HG03460 (cell line): ENCODE measurements at regions not wholly inside any gene's neighbourhood (a gene's known extent, or its start where the extent isn't known, plus 50 kb on each side); places are given as distances from the start of the nearest gene placed in this dataset.

ENCODE experiments used
- ATAC-seq: cut with Tn5 transposase; IDR thresholded peaks from one replicate; pipeline ENCODE4 v1.9.1; 2021; ENCODE audit not compliant: unreplicated experiment

DNA sequence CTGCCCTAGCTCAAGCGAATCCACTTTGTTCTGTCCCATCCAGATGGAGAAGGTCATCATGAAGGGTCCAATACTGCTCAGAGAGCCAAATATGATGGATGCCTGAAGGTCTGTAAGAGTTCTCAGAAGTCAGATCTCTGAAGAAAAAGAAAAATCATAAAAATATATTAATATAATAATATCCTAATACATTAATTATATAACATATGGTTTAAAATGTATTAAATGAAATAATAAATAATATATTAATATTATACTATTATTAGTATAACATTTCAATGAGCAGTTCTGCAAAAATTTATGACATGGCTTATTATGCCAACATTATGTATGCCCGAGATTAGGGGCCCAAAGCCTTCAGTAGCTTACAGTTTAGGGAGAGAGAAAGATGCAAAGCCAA lies 78.2 kb upstream of the GPR12 start:
- ATAC-seq: no peak

DNA sequence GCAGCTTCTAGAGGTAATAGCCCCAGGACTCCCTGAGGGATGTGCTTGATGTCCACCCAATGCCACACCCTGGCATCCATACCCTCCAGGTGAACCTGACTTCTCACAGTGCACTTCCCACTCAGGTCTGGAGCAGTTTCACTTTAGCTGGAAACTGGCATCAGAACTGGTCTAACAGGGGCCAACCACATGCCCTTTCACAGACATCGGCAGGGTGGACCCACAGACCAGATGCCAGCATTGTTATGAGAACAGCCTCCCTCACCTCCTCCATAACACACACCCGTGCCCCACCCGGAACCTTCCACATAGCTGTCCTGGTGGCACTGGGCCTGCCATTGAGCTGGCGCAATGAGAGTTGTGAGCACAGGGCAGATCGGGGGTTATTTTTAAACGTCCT lies 77.4 kb upstream of the GPR12 start:
- no peak for ATAC-seq

DNA sequence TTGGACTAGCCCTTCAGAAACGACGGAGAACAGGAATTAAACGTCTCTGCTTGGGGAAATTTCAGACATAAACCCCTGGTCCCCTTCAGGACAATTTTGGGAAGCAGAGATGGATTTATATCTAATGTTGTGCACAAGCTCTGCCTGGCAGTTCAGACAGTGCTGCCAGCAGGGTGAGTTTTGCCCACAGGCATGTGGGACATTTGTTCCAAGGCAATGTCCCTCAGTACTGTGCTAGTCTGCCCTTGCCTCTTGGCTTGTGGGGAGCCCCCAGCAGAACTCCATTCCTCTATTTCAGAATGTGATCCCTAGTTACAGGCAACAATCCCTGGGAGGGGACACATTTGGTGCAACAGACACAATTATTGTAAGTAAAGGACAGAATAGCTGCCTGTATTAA lies 76.5 kb upstream of the GPR12 start:
- ATAC-seq: no peak

DNA sequence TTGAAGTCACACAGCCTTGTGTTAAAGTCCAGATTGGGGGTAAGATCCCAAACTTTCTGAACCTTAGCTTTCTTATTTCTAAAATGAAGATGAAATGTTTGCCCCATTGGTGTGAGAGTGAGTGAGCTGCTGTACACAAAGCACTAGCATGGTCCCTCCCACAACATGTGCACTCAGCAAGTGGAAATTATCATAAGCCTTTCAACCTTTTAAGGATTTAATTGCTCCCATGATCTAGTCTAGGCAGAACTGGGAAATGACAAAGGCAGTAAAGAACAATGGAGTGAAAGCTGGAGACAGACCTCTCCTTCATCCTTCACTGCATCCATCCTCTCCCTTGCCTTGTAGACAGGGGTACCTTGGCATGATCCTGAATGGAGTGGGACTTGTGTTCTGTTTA lies 76.0 kb upstream of the GPR12 start:
- no peak for ATAC-seq

- ATAC-seq: no peak
Measured at GRCh38 chr13:26834646-26835045, 74.1 kb upstream of the GPR12 start.

GRCh38 chr13:26831336-26831908 lies 70.8 kb upstream of the GPR12 start:
- no peak for ATAC-seq

GRCh38 chr13:26829716-26830115 lies 69.1 kb upstream of the GPR12 start:
- no peak for ATAC-seq

DNA sequence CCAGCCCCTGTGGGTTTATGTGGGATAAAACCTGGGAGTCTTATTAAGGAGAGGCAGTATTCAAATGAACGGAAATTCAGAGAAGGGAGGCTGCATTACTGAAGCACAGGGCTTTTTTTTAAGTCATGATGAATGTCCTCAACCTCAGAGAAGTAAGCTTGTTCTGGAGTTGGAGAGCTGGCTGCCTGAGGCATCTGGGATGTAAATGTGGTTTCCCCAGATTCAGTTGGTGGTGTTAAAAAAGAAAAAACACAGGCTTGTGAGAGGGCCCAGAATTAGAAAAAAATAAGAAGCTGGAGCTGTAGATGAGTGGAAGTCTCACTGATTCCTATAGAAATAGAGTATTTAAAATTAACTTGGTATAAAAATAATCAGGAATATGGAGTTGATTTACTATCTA lies 64.0 kb upstream of the GPR12 start:
- no peak for ATAC-seq

- ATAC-seq: no peak
Measured at GRCh38 chr13:26822146-26822545, 61.6 kb upstream of the GPR12 start.

DNA sequence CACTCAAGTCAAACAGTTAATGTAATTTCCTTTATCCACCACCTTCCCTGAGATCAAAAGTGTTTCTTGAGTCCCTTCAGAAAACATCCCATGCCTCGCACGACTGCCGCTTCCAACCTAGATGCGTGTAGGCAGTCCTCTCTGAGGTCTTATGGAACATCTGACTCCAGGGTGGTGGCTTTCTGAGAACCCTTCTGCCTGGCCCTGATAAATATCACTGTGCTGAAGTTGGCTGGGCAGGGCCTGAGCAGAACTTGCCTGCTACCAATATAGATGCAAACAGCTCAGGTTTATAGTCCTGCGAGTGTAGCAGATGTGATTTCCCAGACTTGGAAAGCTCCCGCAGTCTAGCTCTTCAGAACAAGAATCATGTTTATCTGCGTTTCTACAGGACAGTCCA lies 61.1 kb upstream of the GPR12 start:
- no peak for ATAC-seq

DNA sequence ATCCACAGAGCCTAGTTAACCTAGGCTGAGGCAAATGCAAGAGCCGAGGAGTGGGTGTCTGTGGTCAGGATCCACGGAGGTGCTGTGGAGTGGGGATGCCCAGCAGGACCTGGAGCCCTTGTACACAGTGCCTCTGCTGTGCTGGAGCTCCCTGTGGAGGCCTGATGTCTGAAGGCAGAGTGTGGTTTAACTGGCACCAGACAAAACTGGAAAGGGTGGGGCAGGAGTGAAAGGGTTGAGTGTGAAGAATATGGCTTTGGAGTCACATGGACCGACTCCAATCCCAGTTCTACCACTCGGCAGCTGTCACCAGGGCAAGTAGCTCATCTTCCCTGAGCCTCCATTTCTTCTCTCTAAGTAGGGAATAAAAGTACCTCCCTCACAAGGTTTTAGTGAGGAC lies 60.3 kb upstream of the GPR12 start:
- no peak for ATAC-seq

DNA sequence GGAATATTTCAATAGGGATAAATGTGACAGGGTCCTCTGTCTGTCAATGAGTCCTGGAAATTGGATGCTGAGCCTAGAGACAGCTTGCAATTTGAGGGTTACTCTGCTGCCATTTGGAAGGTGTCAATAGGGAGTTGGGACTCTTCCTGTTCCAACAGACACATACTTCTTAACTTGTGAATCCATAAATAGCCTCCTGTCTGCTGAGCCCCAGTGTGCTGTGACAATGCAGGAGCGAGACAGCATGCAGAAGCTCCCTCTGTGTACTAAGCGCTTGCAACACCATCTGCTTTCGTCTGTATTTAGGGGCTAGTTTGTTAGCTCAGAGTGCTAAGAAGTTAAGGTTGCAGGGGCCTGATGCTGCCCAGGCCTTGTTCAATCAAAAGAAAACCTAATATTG lies 58.5 kb upstream of the GPR12 start:
- no peak for ATAC-seq

DNA sequence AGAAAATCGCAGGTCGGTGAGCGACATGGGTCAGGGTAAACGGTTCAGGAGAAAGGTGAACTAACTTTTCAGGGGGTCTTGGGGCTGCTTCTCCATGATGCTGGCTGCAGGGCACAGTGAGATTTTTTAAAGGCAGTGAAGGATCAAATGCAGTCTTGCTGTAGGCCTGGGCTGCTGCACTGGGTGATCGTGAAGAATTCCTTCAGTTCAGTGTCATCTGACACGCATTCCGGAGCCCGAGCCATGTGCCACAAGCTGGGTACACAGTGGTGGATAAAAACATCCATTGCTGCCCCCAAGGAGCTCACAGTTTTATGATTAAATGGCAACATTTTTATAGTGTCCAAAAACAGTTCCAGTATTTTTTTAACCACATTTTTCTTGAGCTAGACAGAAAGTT lies 56.3 kb upstream of the GPR12 start:
- ATAC-seq: no peak

DNA sequence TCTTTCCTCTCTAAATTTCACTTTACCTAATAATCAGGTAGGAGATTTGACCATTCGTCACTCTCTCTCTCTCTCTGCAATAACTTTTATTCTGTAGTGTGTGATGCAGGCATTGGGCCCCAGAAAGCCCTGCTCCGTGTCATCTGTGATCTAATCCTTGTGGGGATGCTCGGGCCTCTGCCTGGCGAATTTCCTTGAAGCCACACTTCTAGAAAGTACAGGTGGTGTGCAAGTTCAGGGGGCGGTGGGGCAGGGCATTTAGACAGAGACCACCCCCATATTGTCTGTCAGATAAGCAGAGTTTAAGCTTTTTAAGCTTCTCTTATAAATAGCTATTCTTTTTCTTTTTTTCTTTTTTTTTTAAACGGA lies 53.4 kb upstream of the GPR12 start:
- no peak for ATAC-seq

- ATAC-seq: no peak
Measured at GRCh38 chr13:26813321-26813979, 52.9 kb upstream of the GPR12 start.

GRCh38 chr13:26811581-26811980 lies 51.0 kb upstream of the GPR12 start:
- no peak for ATAC-seq
